WTC11 (cell line): ENCODE measurements at regions not wholly inside any gene's neighbourhood (a gene's known extent, or its start where the extent isn't known, plus 50 kb on each side); places are given as distances from the start of the nearest gene placed in this dataset.

ENCODE experiments used
- CREM ChIP-seq: sonication (generic); formaldehyde crosslinking; IDR thresholded peaks from 2 replicates; pipeline ENCODE4 v1.8.1; 2022; ENCODE audit warnings: mild to moderate bottlenecking, missing genetic modification reagents, moderate library complexity
- ESRRA ChIP-seq: sonication (generic); formaldehyde crosslinking; IDR thresholded peaks from 2 replicates; pipeline ENCODE4 v1.8.1; 2022; ENCODE audit warnings: mild to moderate bottlenecking, missing genetic modification reagents, borderline replicate concordance
- NR2C2 ChIP-seq: sonication (generic); formaldehyde crosslinking; IDR thresholded peaks from 2 replicates; pipeline ENCODE4 v1.8.0; 2022; ENCODE audit warnings: mild to moderate bottlenecking, missing genetic modification reagents
- OVOL2 ChIP-seq: fragments of 250-450 bp; sonication (Bioruptor Pico); IDR thresholded peaks from 2 replicates; pipeline ENCODE4 v1.9.0; 2021; ENCODE audit warnings: mild to moderate bottlenecking, borderline replicate concordance
- TF ChIP-seq, protein P1 (sequence below): fragments of 200-600 bp; IDR thresholded peaks from 2 replicates; pipeline ENCODE4 v1.8.0; 2022; ENCODE audit warnings: antibody characterized with exemption
- TF ChIP-seq, protein P2 (sequence below): sonication (generic); formaldehyde crosslinking; IDR thresholded peaks from 2 replicates; pipeline ENCODE4 v1.8.0; 2022; ENCODE audit warnings: mild to moderate bottlenecking, missing genetic modification reagents

DNA sequence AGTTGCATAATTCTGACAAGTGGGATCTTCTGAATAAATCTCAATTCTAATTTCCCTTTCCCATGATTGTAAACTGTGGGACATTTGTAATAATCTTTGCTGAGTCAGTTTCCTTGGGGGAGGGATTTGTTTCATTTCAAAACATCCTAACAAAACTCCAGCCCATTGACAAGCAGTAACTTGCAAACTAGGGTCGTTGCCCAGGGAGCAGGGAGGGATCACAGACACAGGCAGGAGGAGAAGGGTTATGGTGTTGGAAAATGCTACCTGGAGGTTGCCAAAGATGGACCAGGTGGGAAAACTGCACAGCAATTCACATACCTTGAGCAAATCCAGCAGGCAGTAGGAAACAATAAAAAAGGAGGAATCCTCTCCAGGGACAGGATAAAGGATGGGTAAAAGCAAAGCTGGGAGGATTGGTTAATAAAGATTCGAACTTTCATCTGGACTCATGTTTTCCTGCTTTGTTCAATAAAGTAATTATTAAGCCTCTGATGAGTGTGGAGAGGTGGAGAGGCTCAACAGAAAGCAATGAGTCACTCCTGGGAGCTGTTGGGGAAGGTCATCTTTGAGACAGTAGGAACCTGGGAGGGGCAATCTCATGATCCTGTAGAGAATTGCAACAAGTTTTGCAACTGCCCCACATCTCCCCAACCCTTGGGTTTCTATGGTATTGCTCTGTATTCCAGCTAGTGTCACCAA, 87.3 kb upstream of the AKIRIN2 start:
- no peak for TF ChIP-seq CREM
- TF ChIP-seq, protein P1, sequence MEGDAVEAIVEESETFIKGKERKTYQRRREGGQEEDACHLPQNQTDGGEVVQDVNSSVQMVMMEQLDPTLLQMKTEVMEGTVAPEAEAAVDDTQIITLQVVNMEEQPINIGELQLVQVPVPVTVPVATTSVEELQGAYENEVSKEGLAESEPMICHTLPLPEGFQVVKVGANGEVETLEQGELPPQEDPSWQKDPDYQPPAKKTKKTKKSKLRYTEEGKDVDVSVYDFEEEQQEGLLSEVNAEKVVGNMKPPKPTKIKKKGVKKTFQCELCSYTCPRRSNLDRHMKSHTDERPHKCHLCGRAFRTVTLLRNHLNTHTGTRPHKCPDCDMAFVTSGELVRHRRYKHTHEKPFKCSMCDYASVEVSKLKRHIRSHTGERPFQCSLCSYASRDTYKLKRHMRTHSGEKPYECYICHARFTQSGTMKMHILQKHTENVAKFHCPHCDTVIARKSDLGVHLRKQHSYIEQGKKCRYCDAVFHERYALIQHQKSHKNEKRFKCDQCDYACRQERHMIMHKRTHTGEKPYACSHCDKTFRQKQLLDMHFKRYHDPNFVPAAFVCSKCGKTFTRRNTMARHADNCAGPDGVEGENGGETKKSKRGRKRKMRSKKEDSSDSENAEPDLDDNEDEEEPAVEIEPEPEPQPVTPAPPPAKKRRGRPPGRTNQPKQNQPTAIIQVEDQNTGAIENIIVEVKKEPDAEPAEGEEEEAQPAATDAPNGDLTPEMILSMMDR = no peak
- TF ChIP-seq NR2C2 (CRISPR knock-in tag) = no peak
- TF ChIP-seq OVOL2 (CRISPR knock-in tag) = no peak
- no peak for TF ChIP-seq ESRRA (CRISPR knock-in tag)
- TF ChIP-seq, protein P2, sequence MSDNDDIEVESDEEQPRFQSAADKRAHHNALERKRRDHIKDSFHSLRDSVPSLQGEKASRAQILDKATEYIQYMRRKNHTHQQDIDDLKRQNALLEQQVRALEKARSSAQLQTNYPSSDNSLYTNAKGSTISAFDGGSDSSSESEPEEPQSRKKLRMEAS = no peak
